ENCODE measurements at regions not wholly inside any gene's neighbourhood (a gene's known extent, or its start where the extent isn't known, plus 50 kb on each side); places are given as distances from the start of the nearest gene placed in this dataset.

GRCh38 chr12:126899926-126900792 is 1366.8 kb upstream of the TMEM132C start:
- Histone ChIP-seq H3K79me1 (ENCODE audit: low read depth, low read length) (no peaks in the 10 kb centered on the region), H2AFZ (ENCODE audit: low read length) (no peak overlapping the region), H3K4ac (replicated peaks; ENCODE audit: insufficient read length, low read depth, low read length) (no peak overlapping the region), H2BK12ac (ENCODE audit: low read depth, low read length) (peak overlapping the region; percentile 44; the same call in 1 of the 2 replicates), H4K5ac (ENCODE audit: insufficient read length, low read depth, low read length) (no peak overlapping the region), H4K91ac (replicated peaks; ENCODE audit: insufficient read length, low read length) (peak overlapping the region; percentile 46), H3K4me3 (ENCODE audit: extremely low read depth in 1 of 4, insufficient read depth in 2 of 4, low read depth in 3 of 4, low read length in 4 of 4) (no peak overlapping the region), H2BK20ac (ENCODE audit: low read length) (no peak overlapping the region), H3K9ac (replicated peaks in 1 of 4; ENCODE audit: extremely low read depth in 1 of 4, low read depth in 3 of 4, low read length in 3 of 4) (no peak overlapping the region), H3K18ac (ENCODE audit: extremely low read depth, low read length) (no peak overlapping the region), H3K4me1 (replicated peaks in 1 of 4; ENCODE audit: control insufficient read depth in 3 of 4, insufficient read depth in 4 of 4, low read length in 3 of 4) (peaks cover 0 to 9% (median 4%) of the 10 kb centered on the region in 4 experiments; a peak in 3 of 7 replicates), H3K56ac (replicated peaks; ENCODE audit: insufficient read length, low read depth, low read length) (no peak overlapping the region), H3K9me3 (ENCODE audit: insufficient read depth in 2 of 2, low read depth in 1 of 2, low read length in 1 of 2) (no peaks in the 10 kb centered on the region), H3K79me2 (ENCODE audit: control insufficient read depth in 1 of 2, insufficient read depth in 2 of 2, low read length in 2 of 2) (no peaks in the 10 kb centered on the region), H3K4me2 (ENCODE audit: insufficient read depth in 1 of 2, low read depth in 2 of 2, low read length in 2 of 2) (no peak overlapping the region), H3K14ac (ENCODE audit: insufficient read length) (no peak overlapping the region), H3K23me2 (ENCODE audit: low read depth, low read length) (no peaks in the 10 kb centered on the region), H3K36me3 (ENCODE audit: control insufficient read depth in 2 of 4, insufficient read depth in 4 of 4, low read length in 3 of 4) (no peaks in the 10 kb centered on the region), H3K27me3 (replicated peaks in 1 of 4; ENCODE audit: control insufficient read depth in 3 of 4, extremely low read depth in 1 of 4, insufficient read depth in 3 of 4, low read length in 3 of 4) (no peaks in the 10 kb centered on the region), H3K27ac (ENCODE audit: low read depth, low read length) (no peak overlapping the region), H4K8ac (ENCODE audit: extremely low read depth, insufficient read depth, low read length) (no peak overlapping the region), H2BK15ac (ENCODE audit: low read length) (no peak overlapping the region), H2BK120ac (replicated peaks; ENCODE audit: low read depth, low read length) (no peak overlapping the region), H2AK5ac (ENCODE audit: low read depth, low read length) (peak overlapping the region; percentile 88; the same call in 1 of the 2 replicates), H4K20me1 (replicated peaks in 1 of 2; ENCODE audit: control insufficient read depth in 1 of 2, insufficient read depth in 2 of 2, low read length in 2 of 2) (no peaks in the 10 kb centered on the region), H3K23ac (ENCODE audit: insufficient read length) (no peak overlapping the region), H2BK5ac (ENCODE audit: low read depth, low read length) (no peak overlapping the region; the same call in 1 of the 2 replicates)
- DNase-seq (ENCODE audit: low read depth in 1 of 2, low spot score in 2 of 2) (no peak), FAIRE-seq (no peak)
- CTCF ChIA-PET (ENCODE audit: partially characterized antibody): interaction anchor here (1.3 kb wide), 1 partner anchor 26 kb away, joined by 3 read pairs; no protein-coding TSS in a partner anchor
- TF ChIP-seq MAX (IDR thresholded peaks at IDR 0.05) (no peak), TAF7 (optimal IDR thresholded peaks at IDR 0.05; ENCODE audit: borderline replicate concordance, low read depth, low read length) (peak; percentile 70), POLR2AphosphoS5 (IDR thresholded peaks at IDR 0.05; ENCODE audit: low read depth, low read length) (0 out of 2 replicates have a peak, but pooled peaks have one; percentile 30)
- POLR2A ChIA-PET (ENCODE audit: partially characterized antibody): no interaction called here
- WGBS, 2 experiments (ENCODE audit: extremely low coverage in 1 of 2, insufficient coverage in 1 of 2, insufficient read length in 1 of 2, insufficient replicate concordance in 2 of 2, low coverage in 1 of 2, low lambda C conversion rate in 2 of 2, missing lambda C conversion rate in 1 of 2): 90% methylated on average over 29 of the region's 31 CpGs; no CpG with 5 or more reads in 1 of the 2 experiments
